HepG2 (cell line): ENCODE measurements at regions not wholly inside any gene's neighbourhood (a gene's known extent, or its start where the extent isn't known, plus 50 kb on each side); places are given as distances from the start of the nearest gene placed in this dataset.

Source experiments
- BRD4 ChIP-seq: sonication (generic); formaldehyde crosslinking; IDR thresholded peaks from 2 replicates; pipeline ENCODE4 v1.4.0; 2020; ENCODE audit warnings: missing genetic modification reagents
- CBX5 ChIP-seq: sonication (generic); formaldehyde crosslinking; IDR thresholded peaks from 2 replicates; pipeline ENCODE4 v1.4.0; 2020; ENCODE audit warnings: missing genetic modification reagents, borderline replicate concordance
- CHD4 ChIP-seq: fragments of 200-600 bp; sonication (generic); IDR thresholded peaks from 2 replicates; pipeline ENCODE4 v1.7.0; 2017; ENCODE audit warnings: mild to moderate bottlenecking, low read length, borderline replicate concordance
- NONO ChIP-seq, 2 experiments: fragments of 450-650 bp in 1 of 2; sonication (generic) in 1 of 2; formaldehyde crosslinking in 1 of 2; IDR thresholded peaks in 1 of 2; conservative IDR thresholded peaks in 1 of 2; 2 replicates each; pipeline versions ENCODE4 v1.6.1 to v1.8.0; 2017 to 2022; ENCODE audit warnings: mild to moderate bottlenecking in 1 of 2, missing genetic modification reagents in 1 of 2, moderate library complexity in 1 of 2
- PAX8 ChIP-seq: sonication (generic); formaldehyde crosslinking; IDR thresholded peaks from 2 replicates; pipeline ENCODE4 v1.8.0; 2022; ENCODE audit warnings: mild to moderate bottlenecking, missing genetic modification reagents, borderline replicate concordance
- POLR2A ChIP-seq, 2 experiments: IDR thresholded peaks; 2 replicates each; pipeline ENCODE4 v1.6.1; 2011; ENCODE audit warnings: low read depth in 2 of 2, low read length in 2 of 2, mild to moderate bottlenecking in 1 of 2, moderate library complexity in 1 of 2; ENCODE audit not compliant: insufficient read depth in 1 of 2
- SMYD3 ChIP-seq: sonication (generic); formaldehyde crosslinking; IDR thresholded peaks from 2 replicates; pipeline ENCODE4 v1.8.1; 2023; ENCODE audit warnings: mild to moderate bottlenecking, missing genetic modification reagents
- SNAPC4 ChIP-seq: sonication (generic); formaldehyde crosslinking; IDR thresholded peaks from 2 replicates; pipeline ENCODE4 v1.4.0; 2020; ENCODE audit warnings: mild to moderate bottlenecking, missing genetic modification reagents
- YY1 ChIP-seq: IDR thresholded peaks from 2 replicates; pipeline ENCODE4 v1.6.1; 2011; ENCODE audit warnings: low read length, low read depth, moderate library complexity, mild to moderate bottlenecking; ENCODE audit not compliant: insufficient read depth, insufficient replicate concordance
- ZBTB7B ChIP-seq: sonication (generic); formaldehyde crosslinking; IDR thresholded peaks from 2 replicates; pipeline ENCODE4 v1.4.0; 2020; ENCODE audit warnings: missing genetic modification reagents
- ZFP37 ChIP-seq: sonication (generic); formaldehyde crosslinking; IDR thresholded peaks from 2 replicates; pipeline ENCODE4 v1.4.0; 2020; ENCODE audit warnings: missing genetic modification reagents, borderline replicate concordance
- ZNF234 ChIP-seq: sonication (generic); formaldehyde crosslinking; conservative IDR thresholded peaks from 2 replicates; pipeline ENCODE4 v1.5.1; 2020; ENCODE audit warnings: mild to moderate bottlenecking, missing genetic modification reagents
- ZNF430 ChIP-seq: sonication (generic); formaldehyde crosslinking; IDR thresholded peaks from 2 replicates; pipeline ENCODE4 v1.9.0; 2021; ENCODE audit warnings: mild to moderate bottlenecking, missing genetic modification reagents
- ZNF678 ChIP-seq: sonication (generic); formaldehyde crosslinking; IDR thresholded peaks from 2 replicates; pipeline ENCODE4 v1.4.0; 2020; ENCODE audit warnings: mild to moderate bottlenecking, missing genetic modification reagents
- ZNF879 ChIP-seq: sonication (generic); formaldehyde crosslinking; IDR thresholded peaks from 2 replicates; pipeline ENCODE4 v1.8.1; 2023; ENCODE audit warnings: missing genetic modification reagents
- TF ChIP-seq, protein P1 (sequence below): sonication (generic); formaldehyde crosslinking; IDR thresholded peaks from 2 replicates; pipeline ENCODE4 v1.5.0; 2020; ENCODE audit warnings: missing genetic modification reagents
- TF ChIP-seq, protein P2 (sequence below): sonication (generic); formaldehyde crosslinking; IDR thresholded peaks from 2 replicates; pipeline ENCODE4 v1.9.0; 2021; ENCODE audit warnings: mild to moderate bottlenecking, missing genetic modification reagents

- TF ChIP-seq, protein P1, sequence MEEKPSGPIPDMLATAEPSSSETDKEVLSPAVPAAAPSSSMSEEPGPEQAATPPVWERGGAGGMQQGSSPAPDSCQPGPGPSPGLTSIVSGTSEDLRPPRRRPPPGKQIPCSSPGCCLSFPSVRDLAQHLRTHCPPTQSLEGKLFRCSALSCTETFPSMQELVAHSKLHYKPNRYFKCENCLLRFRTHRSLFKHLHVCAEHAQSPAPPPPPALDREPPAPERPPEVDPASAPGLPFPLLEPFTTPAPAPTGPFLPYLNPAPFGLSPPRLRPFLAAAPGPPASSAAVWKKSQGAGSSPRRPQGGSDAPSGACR: 0 out of 2 replicates have a peak, but pooled peaks have one; percentile 65
- no peak for TF ChIP-seq ZNF678 (CRISPR knock-in tag)
- TF ChIP-seq SNAPC4: no peak
- TF ChIP-seq PAX8 (CRISPR knock-in tag): no peak
- no peak for TF ChIP-seq POLR2A (IDR thresholded peaks at IDR 0.05; ENCODE audit: insufficient read depth in 1 of 2, low read depth in 2 of 2, low read length in 2 of 2)
- TF ChIP-seq ZBTB7B (CRISPR knock-in tag): no peak
- no peak for TF ChIP-seq NONO (IDR thresholded peaks at IDR 0.05)
- TF ChIP-seq NONO (CRISPR knock-in tag; conservative IDR thresholded peaks at IDR 0.05): no peak
- TF ChIP-seq ZNF430 (CRISPR knock-in tag): no peak
- no peak for TF ChIP-seq BRD4
- TF ChIP-seq, protein P2, sequence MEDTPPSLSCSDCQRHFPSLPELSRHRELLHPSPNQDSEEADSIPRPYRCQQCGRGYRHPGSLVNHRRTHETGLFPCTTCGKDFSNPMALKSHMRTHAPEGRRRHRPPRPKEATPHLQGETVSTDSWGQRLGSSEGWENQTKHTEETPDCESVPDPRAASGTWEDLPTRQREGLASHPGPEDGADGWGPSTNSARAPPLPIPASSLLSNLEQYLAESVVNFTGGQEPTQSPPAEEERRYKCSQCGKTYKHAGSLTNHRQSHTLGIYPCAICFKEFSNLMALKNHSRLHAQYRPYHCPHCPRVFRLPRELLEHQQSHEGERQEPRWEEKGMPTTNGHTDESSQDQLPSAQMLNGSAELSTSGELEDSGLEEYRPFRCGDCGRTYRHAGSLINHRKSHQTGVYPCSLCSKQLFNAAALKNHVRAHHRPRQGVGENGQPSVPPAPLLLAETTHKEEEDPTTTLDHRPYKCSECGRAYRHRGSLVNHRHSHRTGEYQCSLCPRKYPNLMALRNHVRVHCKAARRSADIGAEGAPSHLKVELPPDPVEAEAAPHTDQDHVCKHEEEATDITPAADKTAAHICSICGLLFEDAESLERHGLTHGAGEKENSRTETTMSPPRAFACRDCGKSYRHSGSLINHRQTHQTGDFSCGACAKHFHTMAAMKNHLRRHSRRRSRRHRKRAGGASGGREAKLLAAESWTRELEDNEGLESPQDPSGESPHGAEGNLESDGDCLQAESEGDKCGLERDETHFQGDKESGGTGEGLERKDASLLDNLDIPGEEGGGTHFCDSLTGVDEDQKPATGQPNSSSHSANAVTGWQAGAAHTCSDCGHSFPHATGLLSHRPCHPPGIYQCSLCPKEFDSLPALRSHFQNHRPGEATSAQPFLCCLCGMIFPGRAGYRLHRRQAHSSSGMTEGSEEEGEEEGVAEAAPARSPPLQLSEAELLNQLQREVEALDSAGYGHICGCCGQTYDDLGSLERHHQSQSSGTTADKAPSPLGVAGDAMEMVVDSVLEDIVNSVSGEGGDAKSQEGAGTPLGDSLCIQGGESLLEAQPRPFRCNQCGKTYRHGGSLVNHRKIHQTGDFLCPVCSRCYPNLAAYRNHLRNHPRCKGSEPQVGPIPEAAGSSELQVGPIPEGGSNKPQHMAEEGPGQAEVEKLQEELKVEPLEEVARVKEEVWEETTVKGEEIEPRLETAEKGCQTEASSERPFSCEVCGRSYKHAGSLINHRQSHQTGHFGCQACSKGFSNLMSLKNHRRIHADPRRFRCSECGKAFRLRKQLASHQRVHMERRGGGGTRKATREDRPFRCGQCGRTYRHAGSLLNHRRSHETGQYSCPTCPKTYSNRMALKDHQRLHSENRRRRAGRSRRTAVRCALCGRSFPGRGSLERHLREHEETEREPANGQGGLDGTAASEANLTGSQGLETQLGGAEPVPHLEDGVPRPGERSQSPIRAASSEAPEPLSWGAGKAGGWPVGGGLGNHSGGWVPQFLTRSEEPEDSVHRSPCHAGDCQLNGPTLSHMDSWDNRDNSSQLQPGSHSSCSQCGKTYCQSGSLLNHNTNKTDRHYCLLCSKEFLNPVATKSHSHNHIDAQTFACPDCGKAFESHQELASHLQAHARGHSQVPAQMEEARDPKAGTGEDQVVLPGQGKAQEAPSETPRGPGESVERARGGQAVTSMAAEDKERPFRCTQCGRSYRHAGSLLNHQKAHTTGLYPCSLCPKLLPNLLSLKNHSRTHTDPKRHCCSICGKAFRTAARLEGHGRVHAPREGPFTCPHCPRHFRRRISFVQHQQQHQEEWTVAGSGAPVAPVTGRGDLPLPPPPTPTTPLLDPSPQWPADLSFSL (CRISPR knock-in tag): no peak
- peak; percentile 22; the same call in 1 of the 2 replicates for TF ChIP-seq ZNF879 (CRISPR knock-in tag)
- peak; percentile 52 for TF ChIP-seq YY1
- TF ChIP-seq CHD4: no peak
- TF ChIP-seq SMYD3: no peak
- TF ChIP-seq ZNF234 (CRISPR knock-in tag): no peak
- no peak for TF ChIP-seq CBX5 (CRISPR knock-in tag)
- no peak for TF ChIP-seq ZFP37
Measured at GRCh38 chr2:177332026-177332991, 60.3 kb upstream of the AGPS start (continued).
